DND-41 (cell line): ENCODE measurements at regions not wholly inside any gene's neighbourhood (a gene's known extent, or its start where the extent isn't known, plus 50 kb on each side); places are given as distances from the start of the nearest gene placed in this dataset.
"Not testable (repeated sequence)": the region's sequence is repeated elsewhere in the genome, so short reads cannot be mapped to it uniquely, and the experiment has no call there.

Source experiments
- ATAC-seq: fragments of 200-7000 bp; cut with Tn5 transposase; 3 replicates; pipeline ENCODE4 v1.9.1; 2021; ENCODE audit warnings: low read depth; ENCODE audit not compliant: insufficient read depth
- DNase-seq: peaks from one replicate; pipeline ENCODE4 v3.0.0-alpha.2; 2020
- H2AFZ ChIP-seq: 2 replicates; pipeline ENCODE4 v1.6.0; 2012; ENCODE audit warnings: low read depth, low read length
- H3K27ac ChIP-seq: 2 replicates; pipeline ENCODE4 v1.5.1; 2012; ENCODE audit warnings: low read length, inconsistent platforms
- H3K27me3 ChIP-seq: fragments of 200-600 bp; sonication (generic); 2 replicates; pipeline ENCODE4 v1.6.0; 2012; ENCODE audit warnings: low read length, mild to moderate bottlenecking, inconsistent platforms; ENCODE audit not compliant: insufficient read depth, poor library complexity
- H3K36me3 ChIP-seq: 2 replicates; pipeline ENCODE4 v1.5.1; 2012; ENCODE audit warnings: low read length, inconsistent platforms; ENCODE audit not compliant: insufficient read depth
- H3K4me1 ChIP-seq: 2 replicates; pipeline ENCODE4 v1.5.1; 2012; ENCODE audit warnings: mild to moderate bottlenecking, low read length; ENCODE audit not compliant: insufficient read depth
- H3K4me2 ChIP-seq: 2 replicates; pipeline ENCODE4 v1.6.0; 2012; ENCODE audit warnings: mild to moderate bottlenecking, moderate library complexity, low read length, inconsistent platforms; ENCODE audit not compliant: insufficient read depth
- H3K4me3 ChIP-seq, 2 experiments: fragments of 200-600 bp in 1 of 2; shearing (Covaris generic) in 1 of 2; 2 replicates each; pipeline ENCODE4 v1.5.1; 2012 to 2016; ENCODE audit warnings: inconsistent platforms in 2 of 2, low read length in 2 of 2, mild to moderate bottlenecking in 2 of 2, low read depth in 1 of 2, moderate library complexity in 1 of 2
- H3K79me2 ChIP-seq: 2 replicates; pipeline ENCODE4 v1.6.0; 2012; ENCODE audit warnings: low read length, inconsistent platforms; ENCODE audit not compliant: insufficient read depth
- H3K9ac ChIP-seq: 2 replicates; pipeline ENCODE4 v1.6.0; 2012; ENCODE audit warnings: low read depth, mild to moderate bottlenecking, inconsistent platforms, low read length, moderate library complexity
- H3K9me3 ChIP-seq: 2 replicates; pipeline ENCODE4 v1.5.1; 2012; ENCODE audit warnings: low read length, moderate library complexity, mild to moderate bottlenecking, inconsistent platforms; ENCODE audit not compliant: insufficient read depth, severe bottlenecking
- H4K20me1 ChIP-seq: 2 replicates; pipeline ENCODE4 v1.6.0; 2012; ENCODE audit warnings: low read length; ENCODE audit not compliant: insufficient read depth
- EZH2 ChIP-seq: IDR thresholded peaks from 3 replicates; pipeline ENCODE4 v1.6.1; 2012; ENCODE audit warnings: borderline replicate concordance, low read depth, mild to moderate bottlenecking, moderate library complexity, low read length, inconsistent platforms; ENCODE audit not compliant: severe bottlenecking
- TF ChIP-seq, protein P1 (sequence below): IDR thresholded peaks from 2 replicates; pipeline ENCODE4 v1.5.1; 2012; ENCODE audit warnings: borderline replicate concordance, low read length, moderate library complexity, mild to moderate bottlenecking; ENCODE audit not compliant: poor library complexity, severe bottlenecking; ENCODE audit errors: extremely low read depth

DNA sequence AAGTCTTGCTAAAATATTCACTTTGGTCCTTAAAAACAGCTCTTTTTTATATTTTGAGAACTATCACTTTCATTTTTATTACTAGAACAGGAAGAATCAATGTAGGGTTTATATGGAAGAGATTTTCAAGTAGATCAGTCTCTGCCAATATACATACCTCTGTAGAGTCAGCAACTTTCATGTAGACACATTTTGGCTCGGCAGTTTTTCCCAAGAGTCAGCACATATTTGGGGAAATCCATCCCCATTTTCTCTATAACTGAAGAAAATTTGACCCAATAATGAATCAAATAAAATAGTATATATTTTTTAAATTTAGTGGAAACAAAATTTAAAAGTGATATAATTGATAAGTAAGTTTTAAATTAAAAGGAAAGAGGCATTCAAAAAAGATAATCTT lies 329.8 kb upstream of the TFPI start:
- Histone ChIP-seq H3K36me3 (no peaks in the 10 kb centered on the region), H3K4me2 (no peak overlapping the region), H3K9me3 (no peaks in the 10 kb centered on the region), H4K20me1 (no peaks in the 10 kb centered on the region), H3K4me1 (no peaks in the 10 kb centered on the region), H3K27me3 (no peaks in the 10 kb centered on the region), H3K9ac (no peak overlapping the region), H3K79me2 (no peaks in the 10 kb centered on the region), H2AFZ (no peak overlapping the region), H3K4me3 (no peak overlapping the region), H3K27ac (no peak overlapping the region)
- TF ChIP-seq EZH2, result no peak
- TF ChIP-seq, protein P1, sequence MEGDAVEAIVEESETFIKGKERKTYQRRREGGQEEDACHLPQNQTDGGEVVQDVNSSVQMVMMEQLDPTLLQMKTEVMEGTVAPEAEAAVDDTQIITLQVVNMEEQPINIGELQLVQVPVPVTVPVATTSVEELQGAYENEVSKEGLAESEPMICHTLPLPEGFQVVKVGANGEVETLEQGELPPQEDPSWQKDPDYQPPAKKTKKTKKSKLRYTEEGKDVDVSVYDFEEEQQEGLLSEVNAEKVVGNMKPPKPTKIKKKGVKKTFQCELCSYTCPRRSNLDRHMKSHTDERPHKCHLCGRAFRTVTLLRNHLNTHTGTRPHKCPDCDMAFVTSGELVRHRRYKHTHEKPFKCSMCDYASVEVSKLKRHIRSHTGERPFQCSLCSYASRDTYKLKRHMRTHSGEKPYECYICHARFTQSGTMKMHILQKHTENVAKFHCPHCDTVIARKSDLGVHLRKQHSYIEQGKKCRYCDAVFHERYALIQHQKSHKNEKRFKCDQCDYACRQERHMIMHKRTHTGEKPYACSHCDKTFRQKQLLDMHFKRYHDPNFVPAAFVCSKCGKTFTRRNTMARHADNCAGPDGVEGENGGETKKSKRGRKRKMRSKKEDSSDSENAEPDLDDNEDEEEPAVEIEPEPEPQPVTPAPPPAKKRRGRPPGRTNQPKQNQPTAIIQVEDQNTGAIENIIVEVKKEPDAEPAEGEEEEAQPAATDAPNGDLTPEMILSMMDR, result no peak
- no peak for DNase-seq
- ATAC-seq, result no peak

DNA sequence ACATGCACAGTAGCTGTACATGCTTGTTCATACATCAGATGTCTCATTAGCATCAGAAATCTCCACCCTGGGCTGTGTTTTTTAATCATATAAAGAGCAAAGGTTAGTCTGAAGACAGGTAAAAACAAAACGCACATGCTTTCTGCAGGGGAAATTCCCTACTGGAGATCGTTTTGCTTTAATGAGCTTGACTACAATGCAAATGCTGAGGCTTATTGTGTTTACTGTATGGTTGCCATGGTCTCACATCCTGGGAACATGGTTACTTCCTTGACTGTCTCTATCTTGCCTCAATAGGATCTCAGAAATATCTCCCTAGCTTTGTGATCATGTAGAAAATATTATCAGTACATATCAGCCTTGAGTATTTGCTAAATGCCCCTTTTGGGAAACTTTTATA lies 336.5 kb upstream of the TFPI start:
- Histone ChIP-seq H3K9me3 (no peaks in the 10 kb centered on the region), H3K27ac (no peak overlapping the region), H3K4me1 (no peaks in the 10 kb centered on the region), H3K36me3 (no peaks in the 10 kb centered on the region), H2AFZ (no peak overlapping the region), H3K4me3 (no peak overlapping the region), H4K20me1 (no peaks in the 10 kb centered on the region), H3K27me3 (no peaks in the 10 kb centered on the region), H3K4me2 (no peak overlapping the region), H3K79me2 (no peaks in the 10 kb centered on the region), H3K9ac (no peak overlapping the region)
- TF ChIP-seq EZH2, result no peak
- TF ChIP-seq, protein P1, result no peak
- ATAC-seq (no peak), DNase-seq (no peak)

DNA sequence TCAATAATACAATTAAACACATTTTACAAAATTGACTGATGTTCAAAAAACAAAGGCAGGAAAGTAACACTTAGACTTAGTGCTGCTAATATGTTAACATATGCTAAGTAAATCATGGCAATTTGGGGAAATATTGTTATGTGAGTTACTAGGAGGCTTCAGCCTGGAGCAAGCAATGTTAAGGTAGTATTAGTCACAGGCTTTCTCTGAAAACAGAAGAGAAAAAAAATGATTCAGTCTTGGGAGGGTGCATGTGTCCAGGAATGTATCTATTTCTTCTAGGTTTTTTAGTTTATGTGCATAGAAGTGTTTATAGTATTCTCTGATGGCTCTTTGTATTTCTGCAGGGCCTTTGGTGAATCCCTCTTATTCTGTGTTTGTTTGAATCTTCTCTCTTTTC lies 345.8 kb upstream of the TFPI start:
- no peaks in the 10 kb centered on the region for H4K20me1 ChIP-seq
- no peaks in the 10 kb centered on the region for H3K36me3 ChIP-seq
- no peaks in the 10 kb centered on the region for H3K27me3 ChIP-seq
- DNase-seq (no peak), ATAC-seq (no peak)
- no peak overlapping the region for H3K4me3 ChIP-seq
- TF ChIP-seq, protein P1, result no peak
- TF ChIP-seq EZH2, result no peak
- no peaks in the 10 kb centered on the region for H3K9me3 ChIP-seq
- no peak overlapping the region for H2AFZ ChIP-seq
- no peak overlapping the region for H3K9ac ChIP-seq
- H3K79me2 ChIP-seq, result no peaks in the 10 kb centered on the region
- H3K4me2 ChIP-seq, result no peak overlapping the region
- H3K4me1 ChIP-seq, result no peaks in the 10 kb centered on the region
- H3K27ac ChIP-seq, result no peak overlapping the region

DNA sequence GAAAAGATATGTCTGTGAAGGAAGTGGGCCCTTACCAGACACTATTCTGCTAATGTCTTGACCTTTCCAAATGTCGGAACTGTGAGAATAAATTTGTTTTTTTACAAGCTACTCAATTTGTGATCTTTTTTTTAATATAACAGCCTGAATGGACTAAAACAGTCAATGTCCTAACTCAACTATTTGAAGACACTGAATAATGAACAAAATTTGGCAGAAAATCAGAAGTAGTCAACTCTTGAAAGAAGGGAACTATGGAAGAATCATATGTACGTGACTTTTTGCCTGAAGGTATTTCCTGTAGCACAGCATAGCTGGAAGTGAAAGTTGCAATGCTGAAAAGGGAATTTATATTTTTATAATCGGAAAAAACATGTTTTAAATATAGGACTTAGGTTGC lies 351.8 kb upstream of the TFPI start:
- Histone ChIP-seq H3K27me3 (no peaks in the 10 kb centered on the region), H3K27ac (no peak overlapping the region), H4K20me1 (no peaks in the 10 kb centered on the region), H3K4me1 (no peaks in the 10 kb centered on the region), H3K36me3 (no peaks in the 10 kb centered on the region), H3K4me2 (no peak overlapping the region), H3K9me3 (no peaks in the 10 kb centered on the region), H3K9ac (no peak overlapping the region), H3K79me2 (no peaks in the 10 kb centered on the region), H2AFZ (no peak overlapping the region), H3K4me3 (no peak overlapping the region)
- ATAC-seq, result no peak
- no peak for TF ChIP-seq EZH2
- TF ChIP-seq, protein P1, result no peak
- DNase-seq, result no peak

DNA sequence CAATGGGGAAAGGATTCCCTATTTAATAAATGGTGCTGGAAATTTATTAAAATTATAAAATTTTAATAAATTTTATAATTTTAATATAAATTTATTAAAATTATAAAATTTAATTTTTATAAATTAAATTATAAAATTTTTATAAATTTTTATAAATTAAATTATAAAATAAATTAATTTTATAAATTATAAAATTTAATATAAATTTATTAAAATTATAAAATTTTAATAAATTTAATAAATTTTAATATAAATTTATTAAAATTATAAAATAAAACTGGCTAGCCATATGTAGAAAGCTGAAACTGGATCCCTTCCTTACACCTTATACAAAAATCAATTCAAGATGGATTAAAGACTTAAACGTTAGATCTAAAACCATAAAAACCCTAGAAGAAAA lies 356.7 kb upstream of the TFPI start:
- not testable (repeated sequence) for H3K9me3 ChIP-seq, ATAC-seq, H3K27ac ChIP-seq, H3K4me2 ChIP-seq, H4K20me1 ChIP-seq, H3K79me2 ChIP-seq, DNase-seq, H3K4me1 ChIP-seq, H3K4me3 ChIP-seq, H3K36me3 ChIP-seq, H3K9ac ChIP-seq, H3K27me3 ChIP-seq, H2AFZ ChIP-seq
